H9 (cell line): ENCODE measurements at regions not wholly inside any gene's neighbourhood (a gene's known extent, or its start where the extent isn't known, plus 50 kb on each side); places are given as distances from the start of the nearest gene placed in this dataset.

Experiments used
- DNase-seq: peaks from one replicate; pipeline ENCODE4 v3.0.0-alpha.2; 2017
- H2AFZ ChIP-seq: one replicate; pipeline ENCODE4 v1.6.1; 2013; ENCODE audit warnings: mild to moderate bottlenecking, low read length, control low read depth, moderate library complexity
- H2AK5ac ChIP-seq: 2 replicates; pipeline ENCODE4 v1.6.1; 2013; ENCODE audit warnings: low read length, control low read depth, mixed read lengths; ENCODE audit not compliant: insufficient read length
- H2BK120ac ChIP-seq: one replicate; pipeline ENCODE4 v1.6.1; 2013; ENCODE audit warnings: low read depth, mild to moderate bottlenecking, low read length, control low read depth, inconsistent platforms; ENCODE audit not compliant: poor library complexity, severe bottlenecking
- H2BK12ac ChIP-seq: 2 replicates; pipeline ENCODE4 v1.6.1; 2013; ENCODE audit warnings: low read length, control low read depth, mixed read lengths, low read depth; ENCODE audit not compliant: insufficient read length
- H2BK15ac ChIP-seq: 2 replicates; pipeline ENCODE4 v1.6.1; 2013; ENCODE audit warnings: low read depth, low read length, control low read depth
- H2BK20ac ChIP-seq: one replicate; pipeline ENCODE4 v1.6.1; 2013; ENCODE audit warnings: low read depth, mild to moderate bottlenecking, low read length, control low read depth, inconsistent platforms; ENCODE audit not compliant: poor library complexity, severe bottlenecking
- H2BK5ac ChIP-seq: 2 replicates; pipeline ENCODE4 v1.6.1; 2013; ENCODE audit warnings: low read length, control low read depth, mixed read lengths; ENCODE audit not compliant: insufficient read length
- H3K14ac ChIP-seq: 2 replicates; pipeline ENCODE4 v1.6.1; 2013; ENCODE audit warnings: low read length, control low read depth; ENCODE audit not compliant: insufficient read depth
- H3K18ac ChIP-seq: 2 replicates; pipeline ENCODE4 v1.6.1; 2013; ENCODE audit warnings: low read depth, mild to moderate bottlenecking, mixed read lengths, low read length, control low read depth; ENCODE audit not compliant: insufficient read length
- H3K23ac ChIP-seq: 2 replicates; pipeline ENCODE4 v1.6.1; 2013; ENCODE audit warnings: low read length, control low read depth, mixed read lengths, low read depth; ENCODE audit not compliant: insufficient read length
- H3K23me2 ChIP-seq: 2 replicates; pipeline ENCODE4 v1.6.1; 2013; ENCODE audit warnings: low read depth, mild to moderate bottlenecking, mixed read lengths, low read length, control low read depth; ENCODE audit not compliant: insufficient read length, poor library complexity, severe bottlenecking
- H3K27ac ChIP-seq: 2 replicates; pipeline ENCODE4 v1.5.1; 2013; ENCODE audit warnings: low read length, control low read depth, mixed read lengths, low read depth; ENCODE audit not compliant: insufficient read length
- H3K27me3 ChIP-seq: 2 replicates; pipeline ENCODE4 v1.6.1; 2013; ENCODE audit warnings: low read length, control low read depth, inconsistent platforms; ENCODE audit not compliant: insufficient read depth
- H3K4ac ChIP-seq: 2 replicates; pipeline ENCODE4 v1.6.1; 2013; ENCODE audit warnings: low read depth, mild to moderate bottlenecking, control low read depth, inconsistent platforms, low read length, moderate library complexity
- H3K4me1 ChIP-seq: 2 replicates; pipeline ENCODE4 v1.6.1; 2013; ENCODE audit warnings: low read length, control low read depth, inconsistent platforms; ENCODE audit not compliant: insufficient read depth
- H3K4me2 ChIP-seq: 2 replicates; pipeline ENCODE4 v1.6.1; 2013; ENCODE audit warnings: low read length, control low read depth, mixed read lengths; ENCODE audit not compliant: insufficient read length, insufficient read depth
- H3K56ac ChIP-seq: 2 replicates; pipeline ENCODE4 v1.6.1; 2013; ENCODE audit warnings: low read depth, mild to moderate bottlenecking, mixed read lengths, low read length, control low read depth; ENCODE audit not compliant: insufficient read length
- H3K79me1 ChIP-seq: 2 replicates; pipeline ENCODE4 v1.6.1; 2013; ENCODE audit warnings: low read depth, mild to moderate bottlenecking, moderate library complexity, low read length, control low read depth, inconsistent platforms; ENCODE audit not compliant: insufficient read depth, poor library complexity, severe bottlenecking
- H3K79me2 ChIP-seq: 2 replicates; pipeline ENCODE4 v1.6.1; 2013; ENCODE audit warnings: low read length, control low read depth, inconsistent platforms; ENCODE audit not compliant: insufficient read depth
- H3K9ac ChIP-seq: 2 replicates; pipeline ENCODE4 v1.6.1; 2013; ENCODE audit warnings: low read length, control low read depth, mixed read lengths; ENCODE audit not compliant: insufficient read length; ENCODE audit errors: extremely low read depth
- H3K9me3 ChIP-seq: one replicate; pipeline ENCODE4 v1.6.1; 2013; ENCODE audit warnings: low read depth, low read length, inconsistent platforms; ENCODE audit not compliant: control insufficient read depth
- H3T11ph ChIP-seq: one replicate; pipeline ENCODE4 v1.6.1; 2013; ENCODE audit warnings: mild to moderate bottlenecking, low read length, control low read depth, inconsistent platforms
- H4K20me1 ChIP-seq: one replicate; pipeline ENCODE4 v1.6.1; 2013; ENCODE audit not compliant: control insufficient read depth, insufficient read length, insufficient read depth
- H4K5ac ChIP-seq: 2 replicates; pipeline ENCODE4 v1.6.1; 2013; ENCODE audit warnings: low read depth, mild to moderate bottlenecking, mixed read lengths, low read length, control low read depth; ENCODE audit not compliant: insufficient read length
- H4K8ac ChIP-seq: replicated peaks from 2 replicates; pipeline ENCODE4 v1.6.1; 2013; ENCODE audit warnings: low read length, control low read depth, mixed read lengths, low read depth; ENCODE audit not compliant: insufficient read length
- H4K91ac ChIP-seq: 2 replicates; pipeline ENCODE4 v1.6.1; 2013; ENCODE audit warnings: low read depth, mild to moderate bottlenecking, moderate library complexity, mixed read lengths, low read length, control low read depth; ENCODE audit not compliant: insufficient read length
- H3K27ac Mint-ChIP-seq, 3 experiments: 2 replicates in 2 of 3; 3 replicates in 1 of 3; pipeline ENCODE4 v1.8.0; 2020 to 2021; ENCODE audit warnings: mixed read lengths in 3 of 3, mild to moderate bottlenecking in 1 of 3, moderate library complexity in 1 of 3
- H3K27me3 Mint-ChIP-seq: 2 replicates; pipeline ENCODE4 v1.8.0; 2021; ENCODE audit warnings: low read depth, mild to moderate bottlenecking, moderate library complexity, mixed read lengths
- H3K36me3 Mint-ChIP-seq, 3 experiments: 2 replicates in 2 of 3; 3 replicates in 1 of 3; pipeline ENCODE4 v1.8.0; 2020 to 2021; ENCODE audit warnings: low read depth in 3 of 3, mixed read lengths in 3 of 3; ENCODE audit not compliant: insufficient read depth in 1 of 3
- H3K4me1 Mint-ChIP-seq, 2 experiments: 2 replicates each; pipeline ENCODE4 v1.8.0; 2020; ENCODE audit warnings: mixed read lengths in 2 of 2
- H3K4me3 Mint-ChIP-seq, 2 experiments: 2 replicates in 1 of 2; 3 replicates in 1 of 2; pipeline ENCODE4 v1.8.0; 2020 to 2021; ENCODE audit warnings: mild to moderate bottlenecking in 2 of 2, mixed read lengths in 2 of 2, moderate library complexity in 1 of 2
- H3K9me3 Mint-ChIP-seq, 2 experiments: 2 replicates in 1 of 2; 3 replicates in 1 of 2; pipeline ENCODE4 v1.8.0; 2020; ENCODE audit warnings: mild to moderate bottlenecking in 2 of 2, mixed read lengths in 2 of 2, moderate library complexity in 1 of 2
- WGBS: extraction: QIAGEN DNeasy Blood & Tissue Kit; methylation state at CpG from one replicate; pipeline ENCODE4 v1.1.7; 2013; ENCODE audit warnings: missing lambda C conversion rate, low lambda C conversion rate, mixed read lengths; ENCODE audit not compliant: insufficient read length; ENCODE audit errors: extremely low coverage; 5-methylcytosine and 5-hydroxymethylcytosine counted together
- TF ChIP-seq, protein P1 (sequence below): fragments of 200-600 bp; sonication (generic); conservative IDR thresholded peaks from 3 replicates; pipeline ENCODE4 v1.8.0; 2021; ENCODE audit warnings: antibody characterized with exemption, mild to moderate bottlenecking

- Histone ChIP-seq H3K4ac (no peak overlapping the region), H3K18ac (no peak overlapping the region), H3K79me1 (no peaks in the 10 kb centered on the region), H2BK5ac (no peak overlapping the region), H3K4me1 (no peaks in the 10 kb centered on the region), H3K9me3 (no peaks in the 10 kb centered on the region), H3K27me3 (no peaks in the 10 kb centered on the region), H3K9ac (no peak overlapping the region), H2BK12ac (no peak overlapping the region), H4K91ac (no peak overlapping the region), H2BK20ac (no peak overlapping the region), H3T11ph (no peak overlapping the region), H3K14ac (no peak overlapping the region), H4K5ac (no peak overlapping the region), H3K4me2 (no peak overlapping the region), H2AFZ (no peak overlapping the region), H3K27ac (no peak overlapping the region), H3K79me2 (no peaks in the 10 kb centered on the region), H2BK120ac (no peak overlapping the region), H2AK5ac (no peak overlapping the region), H3K56ac (no peak overlapping the region), H3K23me2 (no peaks in the 10 kb centered on the region), H4K8ac (no peak overlapping the region), H4K20me1 (no peaks in the 10 kb centered on the region), H3K23ac (no peak overlapping the region), H2BK15ac (no peak overlapping the region)
- Mint-ChIP-seq H3K9me3 (no peaks in the 10 kb centered on the region), H3K27ac (no peak overlapping the region; a peak in 1 of 7 replicates), H3K4me3 (no peak overlapping the region), H3K27me3 (peaks cover 3% of the 10 kb centered on the region), H3K4me1 (no peaks in the 10 kb centered on the region), H3K36me3 (no peaks in the 10 kb centered on the region)
- WGBS, result no CpG with 5 or more reads among the region's 4 CpGs
- TF ChIP-seq, protein P1, sequence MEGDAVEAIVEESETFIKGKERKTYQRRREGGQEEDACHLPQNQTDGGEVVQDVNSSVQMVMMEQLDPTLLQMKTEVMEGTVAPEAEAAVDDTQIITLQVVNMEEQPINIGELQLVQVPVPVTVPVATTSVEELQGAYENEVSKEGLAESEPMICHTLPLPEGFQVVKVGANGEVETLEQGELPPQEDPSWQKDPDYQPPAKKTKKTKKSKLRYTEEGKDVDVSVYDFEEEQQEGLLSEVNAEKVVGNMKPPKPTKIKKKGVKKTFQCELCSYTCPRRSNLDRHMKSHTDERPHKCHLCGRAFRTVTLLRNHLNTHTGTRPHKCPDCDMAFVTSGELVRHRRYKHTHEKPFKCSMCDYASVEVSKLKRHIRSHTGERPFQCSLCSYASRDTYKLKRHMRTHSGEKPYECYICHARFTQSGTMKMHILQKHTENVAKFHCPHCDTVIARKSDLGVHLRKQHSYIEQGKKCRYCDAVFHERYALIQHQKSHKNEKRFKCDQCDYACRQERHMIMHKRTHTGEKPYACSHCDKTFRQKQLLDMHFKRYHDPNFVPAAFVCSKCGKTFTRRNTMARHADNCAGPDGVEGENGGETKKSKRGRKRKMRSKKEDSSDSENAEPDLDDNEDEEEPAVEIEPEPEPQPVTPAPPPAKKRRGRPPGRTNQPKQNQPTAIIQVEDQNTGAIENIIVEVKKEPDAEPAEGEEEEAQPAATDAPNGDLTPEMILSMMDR, result no peak
- no peak for DNase-seq
These were observed 949.2 kb downstream of the GALC start for GRCh38 chr14:87043667-87044200.
